ENCODE measurements at regions not wholly inside any gene's neighbourhood (a gene's known extent, or its start where the extent isn't known, plus 50 kb on each side); places are given as distances from the start of the nearest gene placed in this dataset.

DNA sequence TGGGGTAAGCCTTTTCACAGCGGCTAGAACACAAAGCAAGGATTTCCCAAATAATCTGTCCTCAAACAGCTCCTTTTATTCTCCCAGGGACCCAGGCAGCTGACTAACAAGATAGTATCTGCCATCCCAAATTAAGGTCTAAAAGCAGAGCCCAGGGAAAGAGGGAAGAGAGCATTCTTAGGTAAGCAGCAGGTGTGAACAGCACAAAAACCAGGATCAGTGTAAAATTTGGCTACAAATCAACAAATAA lies 79.9 kb downstream of the RBMXL2 start:
- TF ChIP-seq BHLHE40 (IDR thresholded peaks at IDR 0.05; ENCODE audit: borderline replicate concordance) (no peak), NFRKB (IDR thresholded peaks at IDR 0.05) (no peak), FOXM1 (IDR thresholded peaks at IDR 0.05; ENCODE audit: borderline replicate concordance) (no peak), ARNT (IDR thresholded peaks at IDR 0.05) (no peak), ZNF384 (IDR thresholded peaks at IDR 0.05) (no peak), TARDBP (IDR thresholded peaks at IDR 0.05) (no peak)
- TF ChIP-seq, protein P1, sequence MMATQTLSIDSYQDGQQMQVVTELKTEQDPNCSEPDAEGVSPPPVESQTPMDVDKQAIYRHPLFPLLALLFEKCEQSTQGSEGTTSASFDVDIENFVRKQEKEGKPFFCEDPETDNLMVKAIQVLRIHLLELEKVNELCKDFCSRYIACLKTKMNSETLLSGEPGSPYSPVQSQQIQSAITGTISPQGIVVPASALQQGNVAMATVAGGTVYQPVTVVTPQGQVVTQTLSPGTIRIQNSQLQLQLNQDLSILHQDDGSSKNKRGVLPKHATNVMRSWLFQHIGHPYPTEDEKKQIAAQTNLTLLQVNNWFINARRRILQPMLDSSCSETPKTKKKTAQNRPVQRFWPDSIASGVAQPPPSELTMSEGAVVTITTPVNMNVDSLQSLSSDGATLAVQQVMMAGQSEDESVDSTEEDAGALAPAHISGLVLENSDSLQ (IDR thresholded peaks at IDR 0.05) = no peak

Measured in HEK293T (cell line).